ENCODE measurements at regions not wholly inside any gene's neighbourhood (a gene's known extent, or its start where the extent isn't known, plus 50 kb on each side); places are given as distances from the start of the nearest gene placed in this dataset.

DNA sequence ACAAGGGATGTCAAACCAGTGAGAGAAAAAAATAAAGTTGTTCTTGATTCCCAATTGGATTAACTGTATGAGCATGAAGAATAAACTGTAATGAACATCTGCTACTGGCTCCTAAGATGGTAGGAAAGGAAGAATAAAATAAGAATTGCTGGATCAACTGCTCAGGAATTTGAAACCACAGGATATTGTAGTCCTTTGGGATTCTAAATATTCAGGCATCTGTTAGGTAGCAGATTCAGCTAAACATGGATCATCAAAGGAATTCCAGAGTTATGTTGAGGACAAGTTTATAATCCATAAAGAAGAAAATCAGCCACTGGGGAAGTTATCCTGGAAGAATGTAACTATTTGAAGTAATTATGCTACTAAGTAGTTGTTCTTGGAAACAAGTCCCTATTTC, 65.8 kb downstream of the ISL1 start:
- no peak for DNase-seq

DNA sequence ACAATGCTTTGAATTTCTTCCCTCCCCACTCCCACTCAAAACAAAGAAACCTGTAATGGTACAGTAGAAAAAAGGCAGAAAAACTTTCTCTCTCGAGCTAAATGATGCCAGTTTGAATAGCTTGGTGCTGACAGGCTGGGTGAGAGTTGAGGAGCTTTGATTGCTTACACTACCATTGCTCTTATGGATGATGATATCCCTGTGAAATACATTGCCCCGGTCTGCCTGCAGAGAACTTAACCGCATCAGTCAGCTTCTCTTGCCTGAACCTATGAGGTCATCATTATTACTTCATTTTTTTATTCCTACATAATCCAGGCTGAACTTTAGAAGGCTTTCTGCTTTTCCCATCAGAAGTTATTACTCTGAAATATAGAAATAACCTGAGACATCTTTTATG, 69.3 kb downstream of the ISL1 start:
- no peak for DNase-seq

DNA sequence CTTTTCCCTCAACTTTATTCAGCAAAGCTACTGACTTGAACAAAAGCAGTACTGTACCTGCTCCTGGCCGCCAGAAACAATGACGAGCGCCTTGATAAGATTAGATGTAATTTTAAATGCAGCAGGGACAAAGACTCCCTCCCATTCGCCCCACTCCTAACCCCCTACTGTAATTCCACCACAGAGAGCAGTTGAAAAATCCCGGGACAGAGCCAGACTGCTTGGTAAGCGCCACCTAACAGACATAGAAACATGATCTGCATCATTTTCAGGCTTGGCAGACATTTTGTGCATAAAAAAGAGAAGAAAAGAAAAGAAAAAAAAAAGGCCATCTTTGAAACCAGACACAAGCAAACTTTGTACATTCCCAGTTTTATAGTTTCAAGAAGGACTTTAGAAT, 81.9 kb downstream of the ISL1 start:
- DNase-seq: no peak

DNA sequence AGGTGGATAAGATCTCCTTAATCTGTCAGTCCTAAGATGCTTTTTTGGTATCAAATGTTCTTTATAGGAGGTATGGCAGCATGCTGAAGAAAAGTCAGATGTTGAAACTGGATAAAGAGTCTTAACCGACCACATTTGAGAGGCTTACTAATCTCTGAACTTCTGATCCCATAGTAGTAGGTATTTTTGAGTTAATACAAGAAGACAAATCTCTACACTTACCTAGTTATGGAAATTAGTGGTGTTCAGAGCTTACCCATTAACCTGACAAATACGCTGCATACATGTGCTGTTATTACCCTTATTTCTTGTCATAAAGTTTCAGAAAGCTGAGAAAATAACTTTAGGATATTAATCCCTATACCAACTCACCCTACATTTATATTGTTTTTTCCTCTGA, 83.0 kb downstream of the ISL1 start:
- no peak for DNase-seq

DNA sequence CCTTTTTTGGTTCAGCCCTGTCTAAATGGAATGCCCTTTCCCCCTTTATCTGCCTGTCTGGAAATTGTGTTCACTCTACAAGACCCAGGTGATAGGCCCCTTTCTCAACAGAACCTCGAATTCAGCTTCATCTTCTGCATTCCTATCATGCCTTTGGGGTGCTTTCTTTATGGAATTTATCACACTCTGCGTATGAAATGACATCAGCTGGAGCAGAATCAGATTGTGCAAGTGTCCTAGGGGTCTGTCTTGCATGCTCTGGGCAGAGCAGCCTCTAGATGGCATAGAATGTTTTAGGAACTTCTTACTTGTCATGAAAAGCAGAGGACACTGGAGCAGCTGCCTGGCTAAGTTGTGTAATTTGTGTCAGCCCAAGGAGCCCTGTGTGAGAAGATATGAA, 84.9 kb downstream of the ISL1 start:
- DNase-seq: no peak

DNA sequence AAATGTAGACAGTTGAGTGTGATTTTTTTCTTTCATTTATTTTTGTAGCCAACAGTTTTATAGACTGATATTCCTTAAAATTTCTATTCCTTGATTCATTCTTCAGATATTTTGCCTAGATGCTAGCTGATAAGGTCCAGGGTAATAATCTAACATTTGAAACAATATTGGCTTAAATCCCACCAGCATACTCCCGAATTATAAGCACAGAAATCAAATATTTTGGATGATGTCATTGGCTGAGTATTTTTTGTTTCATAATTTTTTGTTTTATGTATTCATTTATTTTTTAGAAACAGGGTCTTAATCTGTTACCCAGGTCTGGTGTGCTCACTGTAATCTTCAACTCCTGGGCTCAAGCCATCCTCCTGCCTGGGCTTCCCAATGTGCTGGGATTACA, 88.4 kb downstream of the ISL1 start:
- DNase-seq: no peak

DNA sequence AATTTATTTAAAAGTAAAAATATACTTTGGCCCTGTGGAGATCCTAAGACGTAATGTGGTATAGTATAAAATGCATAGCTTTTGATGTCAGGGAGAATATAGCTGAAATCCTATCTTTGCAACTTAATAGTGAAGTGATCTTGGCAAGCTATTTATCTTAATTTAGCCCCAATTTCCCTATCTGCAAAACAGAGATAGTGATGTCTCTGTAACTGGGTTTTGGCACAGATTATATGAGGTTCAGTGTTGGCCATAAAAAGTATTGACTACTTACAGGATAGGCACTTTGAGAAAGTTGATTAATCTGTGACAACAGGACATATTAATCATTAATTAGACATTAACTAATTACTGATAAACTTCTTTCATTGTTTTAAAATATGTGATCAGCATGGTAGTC, 89.2 kb downstream of the ISL1 start:
- DNase-seq: no peak

DNA sequence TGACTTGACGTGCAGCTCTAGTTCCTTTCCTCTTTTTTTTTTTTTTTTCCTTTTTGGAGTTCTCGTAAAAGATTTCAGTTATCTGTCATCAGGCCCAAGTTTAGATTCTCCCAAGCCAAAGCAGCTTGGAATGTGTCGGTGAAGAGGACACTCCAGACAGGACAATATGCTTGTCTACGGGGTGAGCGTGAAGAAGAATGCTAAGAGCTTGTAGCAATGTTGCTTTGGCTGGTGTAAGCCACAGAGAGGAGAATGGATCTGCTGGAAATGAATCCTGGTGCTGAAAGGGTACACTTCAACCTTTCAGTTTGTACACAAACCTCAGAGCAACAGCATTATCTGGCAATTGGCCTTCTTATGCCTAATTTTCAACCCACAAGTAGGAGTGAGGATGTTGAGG, 92.4 kb downstream of the ISL1 start:
- no peak for DNase-seq

DNA sequence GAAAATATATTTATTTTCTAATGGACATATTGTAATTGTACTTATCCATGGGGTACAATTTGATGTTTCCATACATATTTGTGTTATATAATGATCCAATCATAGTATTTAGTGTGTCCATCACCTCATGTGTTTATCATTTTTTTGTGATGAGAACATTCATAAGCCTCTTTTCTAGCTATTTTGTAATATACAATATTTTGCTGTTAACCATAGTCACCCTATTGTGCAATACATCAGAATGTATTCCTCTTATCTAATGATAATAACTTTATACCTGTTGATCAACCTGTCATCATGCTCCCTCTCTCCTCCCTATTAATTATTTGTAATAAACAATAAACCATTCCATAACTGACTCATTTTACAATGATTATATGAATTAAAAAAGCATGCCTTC, 93.2 kb downstream of the ISL1 start:
- DNase-seq: no peak

DNA sequence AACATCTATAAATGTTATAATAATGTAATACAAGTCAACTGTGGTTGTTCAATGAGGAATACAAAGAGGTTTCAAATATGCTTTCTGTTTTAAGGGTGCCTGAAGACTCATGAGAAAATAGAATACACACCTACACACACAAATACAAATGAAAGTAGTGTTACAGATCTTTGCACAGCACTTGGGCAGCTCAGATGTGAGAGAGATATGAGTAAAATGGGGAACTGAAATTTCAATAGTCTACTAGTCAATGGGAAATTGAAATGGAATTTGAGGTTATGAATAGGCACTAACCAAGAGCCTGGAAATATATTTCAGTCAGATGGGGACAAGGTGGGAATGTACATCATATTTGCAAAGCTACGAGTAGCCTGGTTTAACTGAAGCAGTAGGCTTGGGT, 96.6 kb downstream of the ISL1 start:
- no peak for DNase-seq

DNA sequence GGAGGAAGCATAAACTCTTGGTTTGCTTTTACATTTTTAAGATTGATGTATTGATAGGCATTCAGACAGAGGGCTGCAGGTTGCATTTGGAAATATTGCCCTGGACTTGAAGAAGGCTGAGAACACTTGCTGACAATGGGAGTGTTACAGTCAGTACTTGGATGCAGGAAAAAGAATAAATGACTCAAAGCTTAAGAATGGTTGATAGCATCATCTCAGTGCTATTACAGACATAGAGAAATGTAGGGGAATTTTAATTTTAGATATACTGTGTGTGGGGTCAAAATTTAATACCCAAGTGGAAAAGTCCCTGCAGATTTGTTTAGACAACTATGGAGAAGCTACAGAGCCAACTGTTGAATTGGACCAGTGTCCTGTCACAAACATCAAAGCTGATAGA, 101.1 kb downstream of the ISL1 start:
- no peak for DNase-seq

DNA sequence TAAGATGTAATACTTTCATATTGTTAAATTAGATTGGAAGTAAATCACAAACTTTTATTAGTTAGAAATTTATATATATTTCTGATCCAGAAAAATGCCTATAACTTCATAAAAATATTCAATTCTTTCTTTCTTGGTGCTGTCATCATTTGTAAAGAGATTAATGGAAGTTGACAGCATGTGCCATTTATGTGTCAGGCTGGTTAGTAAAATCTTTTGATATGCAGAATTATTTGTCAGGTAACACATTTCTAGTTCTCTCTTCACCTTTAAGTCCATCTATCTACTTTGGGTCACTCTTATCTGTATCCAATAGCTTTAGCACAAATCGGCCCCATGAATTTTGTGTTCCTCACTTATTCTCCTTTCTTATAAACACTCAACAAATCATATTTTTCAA, 102.9 kb downstream of the ISL1 start:
- DNase-seq: no peak

DNA sequence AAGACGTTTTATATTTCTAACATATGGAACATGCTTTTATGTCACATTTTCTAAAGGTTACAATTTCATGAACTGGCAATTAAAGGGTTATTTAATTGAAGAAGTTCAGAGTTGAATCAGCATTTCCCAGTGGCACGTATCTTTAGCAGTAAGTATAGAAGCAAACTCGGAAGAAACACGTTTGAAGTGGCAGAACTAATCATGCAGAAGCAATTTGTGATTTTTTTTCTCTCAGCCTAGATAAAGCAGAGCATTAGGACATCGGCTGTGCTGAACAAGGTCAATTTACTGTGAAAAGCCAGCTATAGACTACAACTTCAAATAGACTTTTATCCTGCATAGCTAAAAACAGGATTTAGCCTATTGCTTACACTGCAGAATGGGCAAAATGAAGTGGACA, 104.7 kb downstream of the ISL1 start:
- DNase-seq: no peak

DNA sequence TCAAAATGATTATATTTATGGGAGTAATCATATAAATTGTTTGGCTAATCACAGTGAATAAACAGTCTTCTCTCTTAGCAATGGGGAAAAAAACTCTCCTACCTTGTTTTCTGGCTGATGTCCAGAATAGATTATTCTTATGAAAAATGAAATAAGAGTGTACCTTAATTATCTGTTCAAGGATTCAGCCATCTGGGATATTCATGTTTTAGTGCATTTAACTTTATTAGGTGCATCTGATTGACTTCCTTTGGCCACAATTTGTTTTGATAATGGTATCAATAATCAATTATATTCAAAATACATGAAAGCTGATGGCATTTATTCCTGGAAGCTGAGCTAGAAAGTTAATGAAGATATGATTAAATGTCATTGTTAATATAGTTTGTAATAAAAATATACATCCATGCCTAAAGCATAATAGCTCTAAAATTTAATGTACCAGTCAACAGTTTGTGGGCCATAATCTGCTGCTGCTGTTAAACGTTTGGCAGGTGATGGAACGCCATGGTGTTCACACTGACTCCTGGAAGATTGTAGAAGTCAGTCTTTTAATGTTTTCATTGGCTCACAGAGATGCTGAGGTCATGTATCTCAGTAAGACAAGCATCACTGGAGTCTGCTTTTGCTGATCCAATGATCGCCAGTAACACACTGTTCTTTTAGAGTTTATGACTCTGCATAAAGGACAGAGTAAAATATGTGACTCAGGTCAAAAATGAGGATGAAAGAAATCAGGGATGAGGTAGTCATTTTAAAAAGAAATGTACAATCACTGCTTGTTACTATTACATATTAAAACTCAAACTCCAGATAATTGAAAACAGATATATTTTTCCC, 105.8 kb downstream of the ISL1 start:
- DNase-seq: no peak

DNA sequence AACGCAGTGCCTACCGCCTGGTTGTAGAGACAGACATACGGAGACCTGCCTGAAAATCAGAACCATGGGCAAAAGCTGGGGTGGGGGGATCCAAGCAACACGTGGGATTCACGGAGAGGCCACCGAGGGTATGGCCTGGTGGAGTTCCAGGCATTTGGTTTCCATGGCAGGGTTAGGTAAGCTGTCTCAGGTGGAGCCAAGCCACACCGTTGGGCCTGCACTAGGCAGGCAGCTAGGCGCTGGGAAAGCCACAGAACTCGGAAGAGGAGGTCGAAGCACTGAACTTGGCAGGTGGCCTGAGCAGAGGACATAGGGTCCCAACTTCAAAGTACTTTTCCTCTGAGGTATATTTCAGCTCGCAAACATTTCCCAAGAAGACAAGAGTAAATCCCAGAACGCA, 111.6 kb downstream of the ISL1 start:
- no peak for DNase-seq

DNA sequence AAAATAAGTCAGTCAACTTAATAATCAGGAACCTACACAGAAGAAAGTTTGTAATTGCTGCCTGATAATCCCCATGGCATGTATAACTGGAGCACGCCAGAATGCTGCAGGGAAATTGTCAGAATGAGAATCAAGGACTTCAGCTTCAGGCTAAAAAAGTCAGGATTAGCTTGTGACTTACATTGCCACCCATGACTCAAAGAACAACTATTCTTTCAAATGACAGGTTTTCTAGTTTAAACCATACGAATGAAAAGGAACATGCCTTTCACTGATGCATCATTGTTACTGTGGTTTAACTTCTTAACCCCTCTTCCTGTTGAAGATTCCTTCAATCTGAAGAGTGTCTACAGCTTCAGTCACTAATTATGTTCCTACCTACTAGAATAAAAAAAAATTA, 112.4 kb downstream of the ISL1 start:
- peak; percentile 10 for DNase-seq

DNA sequence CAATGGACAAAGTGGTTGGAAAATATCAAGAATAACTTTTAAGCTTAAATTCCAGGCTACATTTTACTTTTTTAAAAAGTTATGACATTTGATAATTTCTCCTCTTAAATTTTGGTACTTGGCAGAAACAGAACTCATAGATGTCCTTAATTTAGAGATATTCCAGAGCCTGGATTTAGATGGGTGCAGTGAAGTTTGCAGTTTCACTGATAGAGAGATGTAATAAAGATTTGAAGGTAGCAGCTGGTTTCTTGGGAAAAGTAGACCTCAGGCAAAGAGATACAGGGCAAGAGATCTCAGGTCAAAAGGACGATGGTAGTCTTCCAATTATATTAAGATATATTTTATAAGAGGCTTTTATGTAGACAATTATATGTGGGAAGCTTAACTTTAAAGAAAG, 134.6 kb downstream of the ISL1 start:
- no peak for DNase-seq

DNA sequence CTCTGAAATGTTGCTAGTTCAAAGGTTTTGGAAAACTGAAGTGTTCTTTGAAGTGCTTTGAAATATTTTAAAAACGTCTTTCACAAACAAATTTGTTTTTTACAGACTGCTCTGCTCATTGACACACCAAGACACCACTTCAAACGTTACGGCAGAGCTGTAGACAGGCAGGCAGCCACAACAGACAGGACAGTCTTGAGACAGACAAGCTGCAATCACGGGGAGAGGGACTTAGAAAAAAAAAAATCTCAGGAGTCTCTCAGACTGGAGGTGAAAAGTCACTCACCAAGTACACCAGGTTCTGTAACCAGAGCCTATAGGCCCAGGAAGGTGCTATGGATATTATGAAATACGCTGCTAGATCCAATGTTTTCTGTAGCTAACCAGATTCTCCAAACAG, 135.4 kb downstream of the ISL1 start:
- DNase-seq: no peak

DNA sequence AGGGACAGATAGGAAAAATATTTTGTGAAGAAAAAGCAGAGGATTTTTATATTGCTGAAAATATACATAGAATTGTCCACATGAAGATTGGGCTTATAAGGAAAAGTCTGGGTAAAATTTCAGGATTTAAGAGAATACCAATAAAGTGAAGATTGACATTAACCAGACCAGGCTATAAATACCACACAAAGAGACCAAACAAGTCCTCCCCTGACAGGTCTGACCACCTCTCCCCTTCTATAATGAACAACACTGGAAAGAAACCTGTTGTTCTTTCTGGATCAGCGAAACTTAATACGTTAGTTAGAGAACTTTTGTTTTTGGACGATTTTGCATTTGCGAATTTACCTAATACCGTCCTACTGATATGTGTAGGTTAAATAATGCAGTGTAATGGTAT, 138.3 kb downstream of the ISL1 start:
- no peak for DNase-seq

DNA sequence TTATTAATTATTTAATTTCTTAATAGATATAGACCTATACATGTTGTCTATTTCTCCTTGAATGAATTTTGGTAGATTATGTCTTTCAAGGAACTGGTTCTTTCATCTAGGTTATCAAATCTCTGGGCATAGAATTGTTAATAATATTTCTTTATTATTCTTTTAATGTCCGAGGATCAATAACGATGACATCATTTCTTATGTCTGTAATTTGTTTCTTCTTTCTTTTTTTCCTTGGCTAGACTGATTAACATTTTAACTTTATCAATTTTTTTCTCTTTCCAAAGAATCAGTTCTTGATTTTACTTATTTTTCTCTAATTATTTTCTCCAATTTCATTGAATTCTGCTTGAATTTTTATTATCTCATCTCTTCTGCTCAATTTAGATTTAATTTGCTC, 156.0 kb downstream of the ISL1 start:
- DNase-seq: no peak

DNA sequence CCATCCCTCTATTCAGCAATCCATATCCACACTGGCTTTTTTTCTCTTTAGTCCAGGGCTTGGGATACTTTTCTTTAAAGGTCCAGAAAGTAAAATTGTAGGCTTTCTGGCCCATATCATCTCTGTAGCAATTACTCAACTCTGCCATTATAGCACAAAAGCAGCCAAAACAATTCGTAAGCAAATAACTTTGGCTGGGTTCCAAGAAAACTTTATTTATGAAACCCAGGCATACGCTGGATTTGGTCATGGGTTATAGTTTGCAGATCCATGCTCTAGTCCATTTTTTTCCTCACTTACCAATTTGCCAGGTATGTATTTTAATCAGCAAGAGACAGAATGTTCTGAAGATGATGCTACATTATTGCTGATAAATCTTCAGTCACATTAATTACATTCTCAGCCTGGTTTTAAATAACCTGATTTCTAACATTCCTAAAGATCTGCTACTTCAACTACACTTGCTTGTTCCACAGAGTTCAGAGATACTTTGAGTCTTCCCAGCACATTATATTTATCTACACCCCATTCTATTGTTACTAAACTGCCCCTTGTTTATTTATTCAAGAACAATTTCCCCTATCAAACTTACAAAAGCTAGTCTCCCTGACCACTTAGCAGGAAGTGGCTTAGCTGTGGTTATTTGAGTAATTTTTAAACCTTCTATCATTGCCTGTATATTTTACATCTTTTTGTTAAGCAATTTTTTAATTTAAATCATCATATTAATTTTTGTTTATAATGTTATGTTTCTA, 161.0 kb downstream of the ISL1 start:
- DNase-seq: no peak

DNA sequence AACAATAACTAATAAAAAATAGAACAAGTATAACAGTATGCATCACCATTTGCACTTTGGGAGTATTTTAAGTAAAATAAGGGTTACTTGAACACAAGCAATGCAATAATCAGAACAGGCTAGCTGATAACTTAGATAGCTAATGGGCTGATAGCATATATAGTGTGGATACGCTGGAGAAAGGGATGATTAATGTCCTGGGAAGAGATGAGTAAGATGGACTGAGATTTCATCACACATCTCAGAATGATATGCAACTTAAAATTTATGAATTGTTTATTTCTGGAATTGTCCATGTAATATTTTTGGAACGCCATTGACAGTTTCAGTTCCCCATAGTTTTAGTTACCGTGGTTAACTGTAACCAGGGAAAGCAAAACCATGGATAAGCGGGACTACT, 173.6 kb downstream of the ISL1 start:
- DNase-seq: no peak

DNA sequence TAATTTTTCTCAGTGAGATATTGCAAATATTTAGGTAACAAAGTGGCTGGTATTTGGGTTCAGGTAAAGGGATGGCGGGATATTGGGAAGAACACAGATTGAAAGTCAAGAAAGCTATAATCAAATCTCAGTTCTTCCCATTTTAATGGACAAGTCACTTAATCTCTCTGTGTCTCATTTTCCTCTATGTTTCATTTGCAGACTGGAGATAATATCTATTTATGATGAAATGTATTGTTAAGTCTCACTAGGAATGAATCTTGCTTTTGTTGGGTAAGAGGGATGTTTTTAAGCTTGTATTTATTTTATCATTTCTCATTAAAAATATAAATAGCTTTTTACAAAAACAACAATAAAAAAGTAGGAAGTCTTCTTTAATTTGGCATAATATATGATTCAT, 175.4 kb downstream of the ISL1 start:
- no peak for DNase-seq

DNA sequence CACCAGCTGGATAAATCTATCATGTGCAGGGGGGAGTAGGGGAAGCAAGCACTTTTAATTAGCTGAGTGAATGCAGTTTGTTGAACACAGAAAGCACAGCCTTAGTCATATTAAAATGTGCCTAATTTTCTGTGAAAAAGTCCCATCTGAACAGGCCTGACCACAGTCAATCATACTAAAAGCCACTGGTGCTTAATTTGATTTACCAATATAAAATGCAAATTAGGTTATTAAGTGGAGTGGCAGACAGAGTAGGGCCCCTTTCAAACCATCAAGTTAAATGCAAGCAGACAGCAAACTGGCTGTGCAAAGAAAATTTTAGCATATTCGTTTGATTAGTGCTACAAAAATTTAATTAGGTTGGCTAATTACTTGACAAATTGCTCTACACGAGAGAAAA, 176.1 kb downstream of the ISL1 start:
- no peak for DNase-seq
